ENCODE measurements at regions not wholly inside any gene's neighbourhood (a gene's known extent, or its start where the extent isn't known, plus 50 kb on each side); places are given as distances from the start of the nearest gene placed in this dataset.

- Histone ChIP-seq H3K4me3 (ENCODE audit: low read length) (no peak overlapping the region), H3K27ac (ENCODE audit: low read length) (no peak overlapping the region), H3K9me3 (ENCODE audit: insufficient read depth, low read depth, low read length) (no peaks in the 10 kb centered on the region), H3K36me3 (ENCODE audit: insufficient read depth, low read depth, low read length) (no peaks in the 10 kb centered on the region), H3K27me3 (ENCODE audit: insufficient read depth, low read length) (no peaks in the 10 kb centered on the region), H3K9ac (ENCODE audit: low read depth, low read length) (no peak overlapping the region), H3K4me1 (ENCODE audit: insufficient read depth, low read length) (no peaks in the 10 kb centered on the region)
These were observed 410.1 kb downstream of the TBC1D32 start for GRCh38 chr6:120924214-120924613.

GRCh38 chr6:120918137-120918536, 416.1 kb downstream of the TBC1D32 start:
- Histone ChIP-seq H3K9ac (ENCODE audit: low read depth, low read length) (no peak overlapping the region), H3K27me3 (ENCODE audit: insufficient read depth, low read length) (no peaks in the 10 kb centered on the region), H3K36me3 (ENCODE audit: insufficient read depth, low read depth, low read length) (no peaks in the 10 kb centered on the region), H3K4me1 (ENCODE audit: insufficient read depth, low read length) (no peaks in the 10 kb centered on the region), H3K27ac (ENCODE audit: low read length) (no peak overlapping the region), H3K9me3 (ENCODE audit: insufficient read depth, low read depth, low read length) (no peaks in the 10 kb centered on the region), H3K4me3 (ENCODE audit: low read length) (no peak overlapping the region)

- H3K9me3 ChIP-seq (ENCODE audit: insufficient read depth, low read depth, low read length), result no peaks in the 10 kb centered on the region
- no peaks in the 10 kb centered on the region for H3K4me1 ChIP-seq (ENCODE audit: insufficient read depth, low read length)
- H3K9ac ChIP-seq (ENCODE audit: low read depth, low read length), result no peak overlapping the region
- H3K36me3 ChIP-seq (ENCODE audit: insufficient read depth, low read depth, low read length), result no peaks in the 10 kb centered on the region
- H3K27ac ChIP-seq (ENCODE audit: low read length), result no peak overlapping the region
- no peaks in the 10 kb centered on the region for H3K27me3 ChIP-seq (ENCODE audit: insufficient read depth, low read length)
- no peak overlapping the region for H3K4me3 ChIP-seq (ENCODE audit: low read length)
These were observed 417.4 kb downstream of the TBC1D32 start for GRCh38 chr6:120916844-120917243.

GRCh38 chr6:120913486-120913885, 420.8 kb downstream of the TBC1D32 start:
- H3K4me3 ChIP-seq (ENCODE audit: low read length), result no peak overlapping the region
- H3K9me3 ChIP-seq (ENCODE audit: insufficient read depth, low read depth, low read length), result no peaks in the 10 kb centered on the region; the same call in 1 of the 2 replicates
- no peak overlapping the region for H3K9ac ChIP-seq (ENCODE audit: low read depth, low read length)
- H3K27ac ChIP-seq (ENCODE audit: low read length), result no peak overlapping the region
- no peaks in the 10 kb centered on the region for H3K27me3 ChIP-seq (ENCODE audit: insufficient read depth, low read length)
- H3K4me1 ChIP-seq (ENCODE audit: insufficient read depth, low read length), result no peaks in the 10 kb centered on the region
- no peaks in the 10 kb centered on the region for H3K36me3 ChIP-seq (ENCODE audit: insufficient read depth, low read depth, low read length)

- H3K27ac ChIP-seq (ENCODE audit: low read length), result no peak overlapping the region
- no peak overlapping the region for H3K9ac ChIP-seq (ENCODE audit: low read depth, low read length)
These were observed 425.5 kb downstream of the TBC1D32 start for GRCh38 chr6:120908767-120909166.

GRCh38 chr6:120903836-120904235, 430.4 kb downstream of the TBC1D32 start:
- no peaks in the 10 kb centered on the region for H3K9me3 ChIP-seq (ENCODE audit: insufficient read depth, low read depth, low read length)
- H3K27me3 ChIP-seq (ENCODE audit: insufficient read depth, low read length), result no peaks in the 10 kb centered on the region
- no peak overlapping the region for H3K9ac ChIP-seq (ENCODE audit: low read depth, low read length)
- H3K4me3 ChIP-seq (ENCODE audit: low read length), result no peak overlapping the region
- no peaks in the 10 kb centered on the region; the same call in 1 of the 2 replicates for H3K4me1 ChIP-seq (ENCODE audit: insufficient read depth, low read length)
- H3K27ac ChIP-seq (ENCODE audit: low read length), result no peak overlapping the region
- H3K36me3 ChIP-seq (ENCODE audit: insufficient read depth, low read depth, low read length), result no peaks in the 10 kb centered on the region

More at GRCh38 chr6:120908767-120909166, 425.5 kb downstream of the TBC1D32 start:
- Histone ChIP-seq H3K36me3 (ENCODE audit: insufficient read depth, low read depth, low read length) (no peaks in the 10 kb centered on the region), H3K27me3 (ENCODE audit: insufficient read depth, low read length) (no peaks in the 10 kb centered on the region), H3K4me1 (ENCODE audit: insufficient read depth, low read length) (no peaks in the 10 kb centered on the region; the same call in 1 of the 2 replicates), H3K9me3 (ENCODE audit: insufficient read depth, low read depth, low read length) (no peaks in the 10 kb centered on the region; the same call in 1 of the 2 replicates), H3K4me3 (ENCODE audit: low read length) (no peak overlapping the region)

GRCh38 chr6:120899932-120900331, 434.3 kb downstream of the TBC1D32 start:
- no peaks in the 10 kb centered on the region for H3K9me3 ChIP-seq (ENCODE audit: insufficient read depth, low read depth, low read length)
- no peaks in the 10 kb centered on the region for H3K27me3 ChIP-seq (ENCODE audit: insufficient read depth, low read length)
- no peak overlapping the region for H3K4me3 ChIP-seq (ENCODE audit: low read length)
- no peaks in the 10 kb centered on the region; the same call in 1 of the 2 replicates for H3K4me1 ChIP-seq (ENCODE audit: insufficient read depth, low read length)
- no peak overlapping the region for H3K27ac ChIP-seq (ENCODE audit: low read length)
- H3K9ac ChIP-seq (ENCODE audit: low read depth, low read length), result no peak overlapping the region
- no peaks in the 10 kb centered on the region for H3K36me3 ChIP-seq (ENCODE audit: insufficient read depth, low read depth, low read length)

- no peak overlapping the region for H3K27ac ChIP-seq (ENCODE audit: low read length)
- H3K9ac ChIP-seq (ENCODE audit: low read depth, low read length), result no peak overlapping the region
- no peaks in the 10 kb centered on the region for H3K4me1 ChIP-seq (ENCODE audit: insufficient read depth, low read length)
- no peaks in the 10 kb centered on the region for H3K9me3 ChIP-seq (ENCODE audit: insufficient read depth, low read depth, low read length)
- no peaks in the 10 kb centered on the region for H3K27me3 ChIP-seq (ENCODE audit: insufficient read depth, low read length)
- no peaks in the 10 kb centered on the region for H3K36me3 ChIP-seq (ENCODE audit: insufficient read depth, low read depth, low read length)
- no peak overlapping the region for H3K4me3 ChIP-seq (ENCODE audit: low read length)
These were observed 440.2 kb downstream of the TBC1D32 start for GRCh38 chr6:120894077-120894476.

- no peaks in the 10 kb centered on the region for H3K9me3 ChIP-seq (ENCODE audit: insufficient read depth, low read depth, low read length)
- no peaks in the 10 kb centered on the region for H3K4me1 ChIP-seq (ENCODE audit: insufficient read depth, low read length)
- no peaks in the 10 kb centered on the region for H3K27me3 ChIP-seq (ENCODE audit: insufficient read depth, low read length)
- no peak overlapping the region for H3K4me3 ChIP-seq (ENCODE audit: low read length)
- H3K27ac ChIP-seq (ENCODE audit: low read length), result no peak overlapping the region
- H3K9ac ChIP-seq (ENCODE audit: low read depth, low read length), result no peak overlapping the region
- H3K36me3 ChIP-seq (ENCODE audit: insufficient read depth, low read depth, low read length), result no peaks in the 10 kb centered on the region
These were observed 457.3 kb downstream of the TBC1D32 start for GRCh38 chr6:120876931-120877330.

- H3K9me3 ChIP-seq (ENCODE audit: insufficient read depth, low read depth, low read length), result no peaks in the 10 kb centered on the region
- H3K9ac ChIP-seq (ENCODE audit: low read depth, low read length), result no peak overlapping the region
- H3K27ac ChIP-seq (ENCODE audit: low read length), result no peak overlapping the region
- H3K4me3 ChIP-seq (ENCODE audit: low read length), result no peak overlapping the region
- no peaks in the 10 kb centered on the region for H3K4me1 ChIP-seq (ENCODE audit: insufficient read depth, low read length)
- no peaks in the 10 kb centered on the region for H3K36me3 ChIP-seq (ENCODE audit: insufficient read depth, low read depth, low read length)
- H3K27me3 ChIP-seq (ENCODE audit: insufficient read depth, low read length), result no peaks in the 10 kb centered on the region
These were observed 457.9 kb downstream of the TBC1D32 start for GRCh38 chr6:120876424-120876823.

- no peaks in the 10 kb centered on the region for H3K4me1 ChIP-seq (ENCODE audit: insufficient read depth, low read length)
- no peaks in the 10 kb centered on the region for H3K36me3 ChIP-seq (ENCODE audit: insufficient read depth, low read depth, low read length)
- H3K9ac ChIP-seq (ENCODE audit: low read depth, low read length), result no peak overlapping the region
- H3K4me3 ChIP-seq (ENCODE audit: low read length), result no peak overlapping the region
- H3K9me3 ChIP-seq (ENCODE audit: insufficient read depth, low read depth, low read length), result no peaks in the 10 kb centered on the region
- H3K27me3 ChIP-seq (ENCODE audit: insufficient read depth, low read length), result no peaks in the 10 kb centered on the region
- H3K27ac ChIP-seq (ENCODE audit: low read length), result no peak overlapping the region
These were observed 458.4 kb downstream of the TBC1D32 start for GRCh38 chr6:120875900-120876299.

- Histone ChIP-seq H3K27me3 (ENCODE audit: insufficient read depth, low read length) (no peaks in the 10 kb centered on the region), H3K36me3 (ENCODE audit: insufficient read depth, low read depth, low read length) (no peaks in the 10 kb centered on the region), H3K4me3 (ENCODE audit: low read length) (no peak overlapping the region), H3K27ac (ENCODE audit: low read length) (no peak overlapping the region), H3K9ac (ENCODE audit: low read depth, low read length) (no peak overlapping the region), H3K9me3 (ENCODE audit: insufficient read depth, low read depth, low read length) (no peaks in the 10 kb centered on the region), H3K4me1 (ENCODE audit: insufficient read depth, low read length) (no peaks in the 10 kb centered on the region)
These were observed 459.9 kb downstream of the TBC1D32 start for GRCh38 chr6:120874422-120874821.
